Activated CD4-positive, alpha-beta T cell treated with anti-CD3 and anti-CD28 coated beads, Interleukin-2, amount 10 ng/mL, durations not matched to agents 24 days and 14 days (primary cell): ENCODE measurements at regions not wholly inside any gene's neighbourhood (a gene's known extent, or its start where the extent isn't known, plus 50 kb on each side); places are given as distances from the start of the nearest gene placed in this dataset.
"Not testable (repeated sequence)": the region's sequence is repeated elsewhere in the genome, so short reads cannot be mapped to it uniquely, and the experiment has no call there.

ENCODE experiments used
- DNase-seq: peaks from one replicate; pipeline ENCODE4 v3.0.0; 2022
- H3K27ac Mint-ChIP-seq: one replicate; pipeline ENCODE4 v1.8.0; 2022; ENCODE audit warnings: mild to moderate bottlenecking, mixed read lengths
- H3K27me3 Mint-ChIP-seq: one replicate; pipeline ENCODE4 v1.8.0; 2022; ENCODE audit warnings: mixed read lengths
- H3K36me3 Mint-ChIP-seq: one replicate; pipeline ENCODE4 v1.8.0; 2022; ENCODE audit warnings: low read depth, mild to moderate bottlenecking, mixed read lengths
- H3K4me1 Mint-ChIP-seq: one replicate; pipeline ENCODE4 v1.8.0; 2021; ENCODE audit warnings: mixed read lengths
- H3K4me3 Mint-ChIP-seq: one replicate; pipeline ENCODE4 v1.8.0; 2022; ENCODE audit warnings: mild to moderate bottlenecking, moderate library complexity, mixed read lengths
- H3K9me3 Mint-ChIP-seq: one replicate; pipeline ENCODE4 v1.8.0; 2021; ENCODE audit warnings: mixed read lengths
- intact Hi-C: fragments of 100-400 bp; cut with micrococcal nuclease; formaldehyde crosslinking; loops from one replicate; pipeline ENCODE4 v1.15.1; 2023

DNA sequence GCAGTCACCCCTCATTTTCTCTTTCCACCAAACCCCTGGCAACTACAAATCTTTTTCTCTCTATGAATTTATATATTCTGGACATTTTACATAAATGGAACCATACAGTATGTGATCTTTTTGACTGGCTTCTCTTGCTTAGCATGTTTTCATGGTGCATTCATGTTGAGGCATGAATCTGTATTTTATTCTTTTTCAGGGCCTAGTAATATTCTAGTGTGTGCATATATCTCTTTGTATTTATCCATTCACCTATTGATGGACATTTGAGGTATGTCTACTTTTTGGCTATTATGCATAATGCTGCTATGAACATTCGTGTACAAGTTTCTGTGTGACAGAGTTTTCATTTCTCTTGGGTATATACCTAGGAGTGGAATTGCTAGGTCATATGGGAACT lies 78.2 kb downstream of the HACD1 start:
- no peak for DNase-seq
- Mint-ChIP-seq H3K9me3 (peaks cover 4% of the 10 kb centered on the region), H3K4me3 (no peak overlapping the region), H3K27me3 (peaks cover 1% of the 10 kb centered on the region), H3K27ac (no peak overlapping the region), H3K36me3 (no peaks in the 10 kb centered on the region), H3K4me1 (no peaks in the 10 kb centered on the region)
- intact Hi-C loops: no loop called here

GRCh38 chr10:17537281-17537680 lies 79.9 kb downstream of the HACD1 start:
- peaks cover 4% of the 10 kb centered on the region for H3K9me3 Mint-ChIP-seq
- no peaks in the 10 kb centered on the region for H3K36me3 Mint-ChIP-seq
- no peak for DNase-seq
- peaks cover 1% of the 10 kb centered on the region for H3K27me3 Mint-ChIP-seq
- H3K4me1 Mint-ChIP-seq: no peaks in the 10 kb centered on the region
- intact Hi-C loops: no loop called here
- H3K27ac Mint-ChIP-seq: no peak overlapping the region
- no peak overlapping the region for H3K4me3 Mint-ChIP-seq

DNA sequence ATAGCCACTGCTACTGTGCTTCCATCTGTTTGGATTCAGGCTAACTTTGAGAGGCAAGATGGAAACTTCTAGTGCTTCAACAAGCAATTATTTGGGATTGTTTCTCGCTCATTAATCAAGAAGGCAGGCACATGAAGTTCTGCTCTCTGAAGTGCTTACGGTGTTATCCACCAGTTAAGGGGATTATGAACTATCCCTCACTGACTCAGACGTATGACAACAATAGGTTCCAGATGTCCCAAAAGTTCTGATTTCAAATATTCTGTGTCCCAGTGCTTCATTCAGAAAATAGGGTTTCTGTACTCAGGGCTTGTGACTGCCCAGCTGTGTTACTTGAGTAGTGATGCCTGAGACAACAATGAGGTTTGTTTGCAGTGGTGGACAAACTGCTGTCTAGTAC lies 81.0 kb downstream of the HACD1 start:
- H3K27ac Mint-ChIP-seq: no peak overlapping the region
- DNase-seq: no peak
- intact Hi-C loops: no loop called here
- H3K4me3 Mint-ChIP-seq: no peak overlapping the region
- peaks cover 1% of the 10 kb centered on the region for H3K27me3 Mint-ChIP-seq
- H3K4me1 Mint-ChIP-seq: no peaks in the 10 kb centered on the region
- H3K36me3 Mint-ChIP-seq: no peaks in the 10 kb centered on the region
- peaks cover 4% of the 10 kb centered on the region for H3K9me3 Mint-ChIP-seq

DNA sequence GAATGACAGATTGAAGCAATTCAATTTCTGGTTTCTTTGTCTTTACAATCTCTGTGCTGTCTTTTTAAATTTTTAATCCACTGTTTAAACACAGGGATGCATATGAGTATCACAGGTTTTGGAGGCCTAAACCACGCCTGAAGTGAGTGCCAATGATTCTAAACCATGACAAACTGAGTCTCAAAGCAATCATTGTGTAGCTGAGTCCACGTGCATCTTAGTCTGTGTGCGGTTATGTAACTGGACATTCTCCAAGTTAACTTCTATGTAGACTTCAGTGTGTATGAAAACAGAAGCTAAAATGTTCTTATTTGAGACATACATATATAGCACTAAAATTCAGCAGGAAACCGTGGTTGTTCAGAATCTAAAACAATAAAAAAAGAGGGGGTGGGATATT lies 79.3 kb upstream of the ST8SIA6 start:
- no peaks in the 10 kb centered on the region for H3K36me3 Mint-ChIP-seq
- H3K4me1 Mint-ChIP-seq: no peaks in the 10 kb centered on the region
- no peaks in the 10 kb centered on the region for H3K27me3 Mint-ChIP-seq
- H3K27ac Mint-ChIP-seq: no peak overlapping the region
- H3K9me3 Mint-ChIP-seq: peaks cover under 1% of the 10 kb centered on the region
- intact Hi-C loops: no loop called here
- H3K4me3 Mint-ChIP-seq: no peak overlapping the region
- DNase-seq: no peak

GRCh38 chr10:17528306-17528862 lies 74.0 kb upstream of the ST8SIA6 start:
- Mint-ChIP-seq H3K27ac (no peak overlapping the region), H3K4me3 (no peak overlapping the region), H3K36me3 (no peaks in the 10 kb centered on the region), H3K9me3 (peaks cover 3% of the 10 kb centered on the region), H3K4me1 (no peaks in the 10 kb centered on the region), H3K27me3 (peaks cover 3% of the 10 kb centered on the region)
- intact Hi-C loops: no loop called here
- DNase-seq: no peak

DNA sequence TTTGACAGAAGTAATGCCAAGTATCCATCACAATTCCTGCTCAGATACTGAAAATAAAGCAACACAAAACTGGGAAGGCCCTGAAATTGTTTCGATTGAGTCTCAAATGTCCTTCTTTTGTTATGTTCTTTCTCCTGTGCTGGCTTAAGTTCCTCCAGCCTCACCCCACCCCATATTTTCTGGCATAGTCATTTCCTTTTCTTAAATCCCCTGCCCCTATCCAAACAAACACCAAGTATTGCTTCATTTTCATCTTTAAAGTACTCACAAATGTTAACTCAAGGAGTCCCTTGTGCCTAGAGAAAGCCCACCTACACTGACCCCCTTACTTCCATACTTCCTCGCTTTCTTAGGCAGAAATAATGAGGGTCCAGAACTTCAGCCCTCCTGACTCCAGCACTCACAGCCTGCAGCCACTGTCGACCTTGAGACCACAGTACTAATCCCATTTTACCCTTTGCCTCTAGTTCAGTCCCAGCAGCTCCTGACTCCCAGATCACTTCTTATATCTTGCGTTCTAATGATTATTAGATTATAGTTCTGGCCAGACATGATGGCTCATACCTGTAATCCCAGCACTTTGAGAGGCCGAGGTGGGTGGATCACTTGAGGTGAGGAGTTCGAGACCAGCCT lies 73.2 kb upstream of the ST8SIA6 start:
- intact Hi-C loops: no loop called here
- no peak overlapping the region for H3K27ac Mint-ChIP-seq
- H3K4me1 Mint-ChIP-seq: no peaks in the 10 kb centered on the region
- H3K27me3 Mint-ChIP-seq: peaks cover 3% of the 10 kb centered on the region
- DNase-seq: no peak
- no peaks in the 10 kb centered on the region for H3K36me3 Mint-ChIP-seq
- H3K9me3 Mint-ChIP-seq: peaks cover 3% of the 10 kb centered on the region
- no peak overlapping the region for H3K4me3 Mint-ChIP-seq

- H3K4me1 Mint-ChIP-seq, H3K9me3 Mint-ChIP-seq, intact Hi-C loops, H3K36me3 Mint-ChIP-seq, H3K27me3 Mint-ChIP-seq, DNase-seq, H3K4me3 Mint-ChIP-seq, H3K27ac Mint-ChIP-seq: not testable (repeated sequence)
Observed at GRCh38 chr10:17526571-17526970, 72.2 kb upstream of the ST8SIA6 start.

DNA sequence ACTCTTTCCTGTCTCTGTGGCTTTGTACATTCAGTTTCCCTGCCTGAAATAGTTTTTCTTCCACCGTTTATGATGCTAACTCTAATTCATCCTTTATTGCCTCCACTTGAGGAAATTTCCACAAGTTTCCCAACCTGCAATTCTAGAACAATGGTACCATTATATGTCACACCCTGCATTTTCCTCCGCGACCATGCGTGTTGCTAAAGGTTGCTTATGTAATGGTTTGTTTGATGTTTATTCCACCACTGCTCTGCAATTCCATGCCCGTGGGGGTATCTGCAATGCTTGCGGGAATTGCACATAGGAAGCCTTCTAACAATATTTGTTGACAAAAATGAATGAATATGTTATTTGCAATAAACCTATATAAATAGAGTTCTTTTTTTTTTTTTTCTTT lies 69.5 kb upstream of the ST8SIA6 start:
- intact Hi-C loops: no loop called here
- no peak overlapping the region for H3K27ac Mint-ChIP-seq
- DNase-seq: no peak

DNA sequence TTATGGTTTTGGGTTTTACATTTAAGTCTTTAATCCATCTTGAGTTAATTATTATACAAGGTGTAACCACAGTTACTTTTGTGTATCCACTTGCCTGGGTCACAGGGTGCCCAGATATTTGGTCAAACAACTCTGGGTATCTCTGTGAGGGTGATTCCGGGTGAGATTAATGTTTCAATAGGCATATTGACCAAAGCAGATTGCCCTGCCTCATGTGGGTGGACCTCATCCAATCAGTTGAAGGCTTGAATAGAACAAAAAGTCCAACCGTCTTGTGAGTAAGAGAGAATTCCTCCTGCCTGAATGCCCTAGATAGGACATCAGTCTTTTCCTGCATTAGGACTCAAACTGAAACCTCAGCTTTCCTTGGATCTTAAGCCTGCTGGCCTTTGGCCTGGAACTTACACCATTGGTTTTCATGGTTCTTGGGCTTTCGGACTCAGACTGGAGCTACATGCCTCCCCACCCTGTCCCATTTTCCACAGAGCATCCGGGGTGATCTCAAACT lies 68.9 kb upstream of the ST8SIA6 start:
- no peak for DNase-seq
- Mint-ChIP-seq H3K4me3 (no peak overlapping the region), H3K27me3 (peaks cover 3% of the 10 kb centered on the region), H3K9me3 (peaks cover 3% of the 10 kb centered on the region), H3K4me1 (no peaks in the 10 kb centered on the region), H3K27ac (no peak overlapping the region), H3K36me3 (no peaks in the 10 kb centered on the region)
- intact Hi-C loops: no loop called here

More for the DNA sequence above, 69.5 kb upstream of the ST8SIA6 start:
- H3K4me3 Mint-ChIP-seq: no peak overlapping the region
- H3K4me1 Mint-ChIP-seq: no peaks in the 10 kb centered on the region
- H3K27me3 Mint-ChIP-seq: peaks cover 3% of the 10 kb centered on the region
- H3K36me3 Mint-ChIP-seq: no peaks in the 10 kb centered on the region
- peaks cover 3% of the 10 kb centered on the region for H3K9me3 Mint-ChIP-seq

DNA sequence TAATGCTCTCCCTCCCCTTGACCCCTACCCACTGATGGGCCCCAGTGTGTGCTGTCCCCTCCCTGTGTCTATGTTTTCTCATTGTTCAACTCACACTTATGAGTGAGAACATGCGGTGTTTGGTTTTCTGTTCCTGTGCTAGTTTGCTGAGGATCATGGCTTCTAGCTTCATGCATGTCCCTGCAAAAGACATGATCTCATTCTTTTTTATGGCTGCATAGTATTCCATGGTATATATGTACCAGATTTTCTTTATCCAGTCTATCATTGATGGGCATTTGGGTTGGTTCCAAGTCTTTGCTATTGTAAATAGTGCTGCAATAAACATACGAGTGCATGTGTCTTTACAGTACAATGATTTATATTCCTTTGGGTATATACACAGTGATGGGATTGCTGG lies 67.9 kb upstream of the ST8SIA6 start:
- H3K27me3 Mint-ChIP-seq, H3K4me3 Mint-ChIP-seq, intact Hi-C loops, DNase-seq, H3K27ac Mint-ChIP-seq, H3K9me3 Mint-ChIP-seq, H3K36me3 Mint-ChIP-seq, H3K4me1 Mint-ChIP-seq: not testable (repeated sequence)

DNA sequence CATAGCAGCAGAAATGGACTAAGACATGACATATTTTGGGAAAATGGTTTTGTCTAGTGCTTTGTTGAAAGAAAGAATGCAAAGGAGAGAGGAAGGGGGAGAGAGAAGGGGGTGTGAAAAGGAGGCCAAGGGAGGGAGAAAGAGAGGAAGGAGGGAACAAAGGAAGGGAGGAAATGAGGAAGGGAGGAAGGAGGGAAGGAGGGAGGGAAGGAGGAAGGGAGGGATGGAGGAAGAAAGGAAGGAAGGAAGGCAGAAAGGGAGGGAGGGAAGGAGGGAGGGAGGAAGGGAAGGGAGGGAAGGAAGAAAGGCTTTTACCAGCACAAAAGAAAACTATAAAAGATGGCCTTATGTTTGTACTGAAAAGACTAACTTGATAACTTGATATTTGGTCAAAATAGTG lies 65.1 kb upstream of the ST8SIA6 start:
- H3K4me1 Mint-ChIP-seq: no peaks in the 10 kb centered on the region
- no peak overlapping the region for H3K27ac Mint-ChIP-seq
- intact Hi-C loops: no loop called here
- no peaks in the 10 kb centered on the region for H3K36me3 Mint-ChIP-seq
- H3K9me3 Mint-ChIP-seq: peaks cover 3% of the 10 kb centered on the region
- no peak for DNase-seq
- no peak overlapping the region for H3K4me3 Mint-ChIP-seq
- peaks cover 2% of the 10 kb centered on the region for H3K27me3 Mint-ChIP-seq

DNA sequence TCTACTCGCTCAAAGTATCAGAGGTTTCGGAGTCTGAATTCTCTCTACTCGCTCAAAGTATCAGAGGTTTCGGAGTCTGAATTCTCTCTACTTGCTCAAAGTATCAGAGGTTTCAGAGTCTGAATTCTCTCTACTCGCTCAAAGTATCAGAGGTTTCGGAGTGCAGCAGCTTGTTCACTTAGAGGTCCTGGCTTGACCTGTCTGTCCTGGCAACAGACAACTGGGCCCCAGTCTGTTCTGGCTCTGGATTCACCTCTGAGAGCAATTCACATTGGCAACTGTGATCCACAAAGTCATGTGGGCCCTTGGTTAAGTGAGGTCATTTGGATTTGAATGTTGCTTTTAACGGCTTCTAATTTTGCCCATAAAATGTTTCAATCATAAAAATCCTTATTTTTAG lies 63.9 kb upstream of the ST8SIA6 start:
- H3K9me3 Mint-ChIP-seq: no peaks in the 10 kb centered on the region
- no peaks in the 10 kb centered on the region for H3K4me1 Mint-ChIP-seq
- no peak overlapping the region for H3K27ac Mint-ChIP-seq
- no peak for DNase-seq
- no peak overlapping the region for H3K4me3 Mint-ChIP-seq
- no peaks in the 10 kb centered on the region for H3K27me3 Mint-ChIP-seq
- intact Hi-C loops: no loop called here
- no peaks in the 10 kb centered on the region for H3K36me3 Mint-ChIP-seq

- no peaks in the 10 kb centered on the region for H3K27me3 Mint-ChIP-seq
- intact Hi-C loops: no loop called here
- H3K36me3 Mint-ChIP-seq: no peaks in the 10 kb centered on the region
- H3K4me1 Mint-ChIP-seq: peaks cover 7% of the 10 kb centered on the region
- no peak overlapping the region for H3K4me3 Mint-ChIP-seq
- DNase-seq: no peak
- H3K9me3 Mint-ChIP-seq: no peaks in the 10 kb centered on the region
- H3K27ac Mint-ChIP-seq: no peak overlapping the region
Observed at GRCh38 chr10:17516376-17516775, 62.0 kb upstream of the ST8SIA6 start.

- no peaks in the 10 kb centered on the region for H3K36me3 Mint-ChIP-seq
- H3K4me3 Mint-ChIP-seq: no peak overlapping the region
- H3K4me1 Mint-ChIP-seq: peaks cover 21% of the 10 kb centered on the region
- intact Hi-C loops: no loop called here
- no peak overlapping the region for H3K27ac Mint-ChIP-seq
- DNase-seq: no peak
- H3K27me3 Mint-ChIP-seq: no peaks in the 10 kb centered on the region
- H3K9me3 Mint-ChIP-seq: peaks cover 7% of the 10 kb centered on the region
Observed at GRCh38 chr10:17512341-17513001, 58.1 kb upstream of the ST8SIA6 start.
